Kidney capillary endothelial cell (primary cell): ENCODE measurements at regions not wholly inside any gene's neighbourhood (a gene's known extent, or its start where the extent isn't known, plus 50 kb on each side); places are given as distances from the start of the nearest gene placed in this dataset.

Source experiments
- DNase-seq: peaks from one replicate; pipeline ENCODE4 v3.0.0-alpha.2; 2018; ENCODE audit warnings: low spot score

DNA sequence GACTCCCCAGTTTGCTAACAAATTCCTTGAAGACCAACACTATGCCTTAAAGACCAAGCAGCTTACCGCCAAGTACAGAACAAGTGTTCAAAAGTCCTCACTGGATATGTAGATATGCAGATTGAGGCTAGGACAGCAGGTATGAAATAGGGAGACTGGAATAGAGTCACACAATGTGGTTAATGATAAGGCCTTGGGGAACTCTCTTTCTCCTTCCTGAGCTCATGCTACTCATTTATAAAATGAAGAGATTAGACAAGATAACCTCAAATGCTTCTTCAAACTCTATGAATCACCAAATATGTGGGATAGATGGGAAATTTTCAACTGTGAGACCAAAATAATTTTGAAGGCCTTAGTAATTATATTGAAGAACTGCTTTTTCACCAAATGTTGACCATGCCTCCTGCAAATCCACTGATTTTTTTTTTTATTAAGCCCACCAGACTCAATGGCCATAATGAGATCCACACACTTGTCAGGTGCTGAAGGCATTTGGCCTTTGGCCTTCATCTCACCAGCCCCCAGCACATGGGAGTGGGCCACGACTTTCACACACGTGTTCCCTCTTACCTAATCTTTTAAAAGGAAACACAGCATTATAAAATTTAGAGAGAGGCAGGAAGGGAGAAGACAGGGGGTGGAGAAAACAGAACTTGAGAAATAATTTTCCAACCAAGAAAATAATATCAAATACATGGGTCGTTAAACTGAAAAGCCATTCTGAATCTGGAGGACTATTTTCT, 181.5 kb downstream of the EN1 start:
- no peak for DNase-seq

DNA sequence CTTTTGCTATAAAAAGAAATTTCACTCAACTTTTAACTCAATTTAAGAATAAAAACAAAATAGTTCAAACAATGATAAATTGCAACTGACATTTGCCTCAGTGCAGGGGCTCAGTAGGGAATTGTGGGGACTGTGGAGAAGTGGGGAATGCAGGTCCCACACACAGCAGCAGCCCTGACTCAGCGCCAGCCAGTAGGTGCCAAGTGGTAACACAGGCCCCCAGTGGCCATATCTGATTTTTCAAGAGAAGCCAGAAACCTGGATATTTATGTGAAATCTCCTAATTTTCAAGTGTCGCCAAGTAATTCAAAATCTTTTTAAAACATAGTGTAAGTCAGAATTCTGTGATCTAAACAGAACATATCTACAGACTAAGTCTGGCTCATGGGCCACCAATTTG, 186.3 kb downstream of the EN1 start:
- DNase-seq: no peak

DNA sequence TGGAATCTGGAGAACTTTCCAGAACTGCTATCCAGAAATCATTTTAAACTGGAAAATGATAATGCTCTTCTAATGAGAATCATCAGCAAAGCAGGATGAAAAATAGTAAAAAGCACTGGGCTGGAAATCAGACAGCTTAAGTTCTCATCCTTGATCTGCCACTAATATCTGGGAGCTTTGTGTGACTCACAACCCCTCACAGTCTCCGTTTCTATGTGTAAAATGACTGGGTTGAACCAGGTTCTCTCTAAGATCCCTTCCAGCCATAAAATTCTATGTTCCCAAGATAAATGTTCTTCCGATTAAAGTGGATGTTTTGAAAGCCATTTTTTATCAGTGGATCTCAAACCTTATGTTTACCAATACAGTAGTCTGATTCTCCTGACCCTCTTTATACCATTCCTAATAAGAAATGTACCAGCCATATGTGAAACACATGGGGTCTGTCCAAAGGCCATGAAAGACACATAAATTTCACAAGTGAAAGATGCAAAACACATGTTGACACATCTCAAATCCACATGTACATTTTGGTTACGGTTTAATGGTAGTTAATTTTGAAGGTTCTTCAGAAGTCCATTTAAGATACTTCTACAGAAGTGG, 188.8 kb downstream of the EN1 start:
- no peak for DNase-seq

DNA sequence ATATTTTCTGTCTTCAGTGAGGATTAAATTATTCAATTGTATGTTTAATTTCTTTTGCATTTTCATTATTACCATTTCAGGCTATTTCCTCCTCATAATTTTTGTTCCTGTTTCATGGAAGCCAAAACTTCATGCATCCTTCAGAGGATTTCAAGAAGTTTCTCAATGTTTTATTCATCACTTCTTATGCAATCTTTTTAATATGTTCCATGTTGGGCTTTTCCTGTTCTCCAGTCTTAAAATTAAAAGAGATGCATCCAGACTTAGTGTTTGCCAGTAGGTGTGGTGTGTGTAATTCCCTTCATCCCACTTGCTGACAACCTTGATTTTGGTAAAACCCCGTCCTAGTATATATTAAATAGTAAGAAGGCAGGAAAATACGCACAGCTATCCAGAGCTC, 190.0 kb downstream of the EN1 start:
- no peak for DNase-seq

DNA sequence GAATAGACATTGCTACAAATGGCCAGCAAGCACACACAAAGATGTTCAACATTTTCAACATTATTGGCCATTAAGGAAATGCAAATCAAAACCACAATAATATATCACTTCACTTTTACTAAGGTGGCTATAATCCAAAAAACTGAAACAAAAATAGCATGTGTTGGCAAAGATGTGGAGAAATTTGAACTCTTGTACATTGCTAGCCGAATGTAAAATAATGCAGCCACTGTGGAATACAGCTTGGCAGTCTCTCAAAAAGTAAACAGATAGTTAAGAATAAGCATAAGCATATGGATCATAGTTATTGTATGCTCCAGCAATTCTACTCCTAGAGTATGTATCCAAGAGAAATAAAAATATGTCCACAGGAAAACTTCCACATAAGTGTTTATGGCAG, 192.5 kb downstream of the EN1 start:
- no peak for DNase-seq

DNA sequence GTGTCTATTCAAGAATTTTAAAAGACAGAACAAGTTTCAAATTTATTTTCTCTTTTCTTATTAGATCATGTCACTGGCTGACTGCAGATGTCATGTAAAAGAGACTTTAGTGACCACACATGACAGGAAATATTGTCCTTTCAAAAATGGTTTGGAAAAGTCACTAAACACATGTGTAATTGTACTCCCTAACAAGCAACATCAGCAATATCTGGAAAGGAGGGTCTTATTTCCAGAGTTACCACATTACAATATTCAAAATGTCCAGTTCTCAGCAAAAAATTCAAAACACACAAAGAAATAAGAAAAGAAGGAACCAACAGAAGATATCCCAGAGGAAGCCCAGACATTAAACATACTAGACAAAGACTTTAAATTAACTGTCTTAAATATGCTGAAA, 197.1 kb downstream of the EN1 start:
- no peak for DNase-seq

DNA sequence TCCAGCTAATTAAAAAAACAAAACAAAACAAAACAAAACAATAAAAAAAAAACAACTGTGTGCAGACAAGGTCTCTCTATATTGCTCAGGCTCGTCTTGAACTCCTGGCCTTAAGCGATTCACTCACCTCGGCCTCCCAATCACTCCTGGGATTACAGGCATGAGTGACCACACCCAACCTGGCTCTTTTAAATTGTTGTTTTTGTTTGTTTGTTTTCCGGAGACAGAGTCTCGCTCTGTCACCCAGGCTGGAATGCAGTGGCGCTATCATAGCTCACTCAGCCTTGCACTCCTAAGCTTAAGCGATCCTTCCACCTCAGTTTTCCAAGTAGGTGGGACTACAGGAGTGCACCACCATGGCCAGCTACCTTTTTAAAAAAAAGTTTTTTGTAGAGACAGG, 201.6 kb downstream of the EN1 start:
- DNase-seq: no peak

DNA sequence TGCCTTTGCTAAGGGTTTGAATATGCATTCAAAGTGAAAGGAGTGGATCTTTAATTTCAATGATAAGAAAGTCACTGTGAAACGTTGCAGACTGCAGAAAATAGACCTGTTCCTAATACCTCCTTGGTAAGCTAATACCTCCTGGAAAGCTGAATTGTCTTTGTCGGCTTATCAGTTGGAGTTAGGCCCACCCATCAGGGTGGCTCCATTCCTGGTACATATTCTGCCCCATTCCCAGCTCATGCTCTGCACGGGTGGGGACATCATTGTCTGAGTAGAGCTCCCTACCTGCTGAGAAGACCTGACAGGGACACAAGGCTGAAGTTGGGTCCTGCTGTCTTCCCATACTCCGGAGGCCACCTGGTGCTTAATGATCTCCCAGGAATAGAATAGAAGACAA, 203.3 kb downstream of the EN1 start:
- DNase-seq: no peak

DNA sequence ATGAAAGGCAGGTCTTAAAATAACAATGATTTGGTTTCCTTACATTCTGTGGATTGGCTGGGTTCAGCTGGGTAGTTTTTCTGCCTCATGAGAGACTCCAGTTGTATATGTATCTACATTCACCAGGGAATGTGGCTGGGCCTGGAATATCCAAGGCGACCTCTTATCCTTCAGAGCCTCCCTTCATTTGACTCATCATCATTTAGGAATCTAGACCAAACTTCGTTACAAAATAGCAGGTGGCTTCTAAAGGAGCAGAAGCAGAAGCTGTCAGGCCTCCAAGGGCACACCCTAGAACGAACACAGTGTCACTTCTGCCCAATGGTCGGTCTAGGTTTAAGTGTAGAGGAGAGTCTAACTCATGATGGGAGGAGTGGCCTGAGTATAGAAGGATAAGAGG, 204.2 kb downstream of the EN1 start:
- DNase-seq: no peak

DNA sequence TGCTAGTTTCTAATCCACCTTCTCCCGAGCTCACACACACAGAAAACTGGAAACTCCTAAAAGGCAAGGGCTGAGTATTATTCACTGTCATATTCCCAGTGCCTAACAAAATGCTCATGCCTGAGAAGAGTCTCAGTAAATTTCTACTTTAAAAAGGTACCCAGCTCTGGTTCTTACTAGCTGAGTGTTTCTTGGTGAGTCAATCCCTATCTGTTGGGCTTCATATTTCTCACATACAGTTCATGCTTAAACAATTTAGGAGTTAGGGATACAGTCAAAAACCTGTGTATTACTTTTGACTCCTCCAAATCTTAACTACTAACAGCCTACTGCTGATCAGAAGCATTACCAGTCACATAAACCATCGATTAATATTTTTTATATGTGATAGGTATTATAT, 204.9 kb downstream of the EN1 start:
- no peak for DNase-seq

DNA sequence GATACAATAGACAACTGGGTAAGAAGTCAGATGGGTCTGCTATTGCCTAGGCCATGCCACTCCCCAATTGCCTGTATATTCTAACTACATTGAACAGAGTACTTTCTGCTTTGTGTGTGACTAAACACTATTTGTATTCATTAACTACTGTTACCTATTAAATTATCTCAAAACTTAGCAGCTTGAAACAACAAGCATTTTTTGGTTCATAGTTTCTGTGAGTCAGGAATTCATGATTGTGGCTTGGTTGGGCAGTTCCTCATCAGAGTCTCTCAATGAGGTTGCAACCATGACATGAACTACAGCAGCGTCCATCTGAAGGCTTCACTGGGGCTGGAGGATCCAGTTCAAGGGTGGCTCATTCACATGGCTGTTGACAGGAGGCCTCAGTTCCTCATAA, 205.7 kb downstream of the EN1 start:
- no peak for DNase-seq

DNA sequence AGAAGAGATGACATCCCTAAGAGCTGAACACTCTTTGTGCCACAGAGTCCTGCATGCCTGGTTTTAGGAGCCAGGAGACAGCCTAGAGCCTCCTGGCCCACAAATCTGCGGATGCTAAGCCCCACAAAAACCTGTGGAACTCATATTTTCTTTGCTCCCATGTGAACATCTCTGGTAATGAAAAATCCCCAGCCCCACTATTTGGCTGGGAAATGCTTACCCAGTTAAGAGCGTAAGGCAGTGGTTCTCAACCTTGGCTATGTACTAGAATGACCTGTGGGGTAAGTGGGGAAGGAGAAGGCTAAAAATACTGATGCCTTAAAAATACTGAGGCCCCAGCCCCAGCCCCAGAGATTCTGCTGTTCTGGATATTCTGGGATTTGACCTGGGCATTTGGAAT, 208.1 kb downstream of the EN1 start:
- DNase-seq: no peak

DNA sequence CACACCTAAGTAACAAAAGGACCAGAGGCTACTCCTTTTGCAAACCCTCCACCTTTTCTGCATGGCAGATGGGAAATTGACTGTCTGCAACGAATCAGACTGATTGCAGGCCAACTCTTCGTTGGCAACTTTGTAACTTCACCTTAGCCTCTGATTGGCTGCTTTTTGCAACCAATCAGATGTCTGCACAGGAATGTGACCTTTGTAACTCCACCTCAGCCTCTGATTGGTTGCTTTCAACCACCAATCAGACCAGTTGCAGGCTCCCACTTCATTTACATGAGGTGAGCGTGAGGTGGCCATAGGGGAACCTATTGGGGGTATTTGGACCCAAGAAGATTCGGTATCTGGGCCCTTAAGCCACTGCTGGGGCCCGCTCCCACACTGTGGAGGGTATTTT, 209.0 kb downstream of the EN1 start:
- DNase-seq: no peak

DNA sequence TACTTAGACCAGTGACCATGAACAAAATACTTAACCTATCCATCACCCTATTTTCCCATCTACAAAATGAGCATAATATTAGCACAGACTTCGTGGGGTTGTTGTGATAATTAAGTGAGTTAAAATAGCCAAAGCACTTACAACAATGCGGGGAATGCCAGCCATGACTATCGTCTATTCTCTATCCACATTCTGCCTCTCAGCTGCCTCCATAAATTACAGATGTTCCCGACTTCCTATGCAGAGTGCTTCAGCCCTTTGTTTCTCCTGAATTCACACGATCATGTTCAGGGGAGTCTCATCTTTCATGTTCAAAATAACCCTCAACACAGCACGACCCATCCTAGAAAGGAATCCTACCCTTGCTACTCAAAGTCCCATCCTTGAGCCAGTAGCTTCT, 211.6 kb downstream of the EN1 start:
- no peak for DNase-seq

DNA sequence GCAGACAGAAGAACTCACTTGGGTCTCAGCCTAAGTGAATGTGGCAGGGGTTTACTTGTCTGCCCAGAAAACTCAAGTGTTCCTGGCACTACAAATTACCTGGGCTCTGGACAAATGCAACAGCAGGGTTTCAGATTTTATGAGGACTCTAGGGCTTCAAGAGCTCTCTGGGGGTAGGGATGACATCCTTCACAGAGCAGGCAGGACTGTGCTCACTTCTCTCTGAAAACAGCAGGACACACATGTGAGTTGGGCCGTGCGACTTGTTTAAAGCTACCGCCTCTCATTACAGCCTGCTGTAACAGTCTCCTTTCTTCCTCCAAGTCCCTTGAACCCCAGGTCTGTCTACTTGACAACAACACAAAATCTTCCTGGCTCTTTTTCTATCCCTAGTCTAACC, 212.6 kb downstream of the EN1 start:
- no peak for DNase-seq

DNA sequence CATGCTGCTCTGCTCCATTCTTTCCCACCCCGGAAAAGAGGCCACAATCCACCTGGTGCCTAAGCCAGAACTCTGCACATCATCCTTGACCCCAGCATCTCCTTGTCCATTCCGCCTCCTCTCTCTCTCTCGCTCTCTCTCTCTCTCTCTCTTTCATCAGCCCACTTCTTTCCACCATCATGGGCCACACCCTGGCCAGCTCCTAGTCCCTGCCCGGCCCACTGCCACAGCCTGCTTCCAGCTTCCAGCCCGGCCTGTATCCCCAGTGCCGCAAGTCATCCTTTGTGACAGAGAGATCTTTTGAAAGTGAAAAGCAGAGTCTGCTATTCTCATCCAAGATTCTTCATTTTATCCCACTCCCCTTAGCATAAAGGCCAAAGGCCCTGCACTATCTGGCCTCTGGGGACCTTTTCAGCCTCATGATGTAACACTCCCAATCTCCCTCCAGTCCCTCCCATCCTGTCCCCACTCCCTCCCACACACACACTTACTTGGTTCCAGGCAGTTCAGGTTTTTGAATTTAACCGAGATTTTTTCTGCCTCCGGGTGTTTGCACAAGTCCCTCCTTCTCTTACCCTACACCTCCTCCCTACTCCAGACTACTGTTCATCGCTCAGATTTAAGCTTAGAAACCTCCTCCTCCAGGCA, 214.0 kb downstream of the EN1 start:
- no peak for DNase-seq

DNA sequence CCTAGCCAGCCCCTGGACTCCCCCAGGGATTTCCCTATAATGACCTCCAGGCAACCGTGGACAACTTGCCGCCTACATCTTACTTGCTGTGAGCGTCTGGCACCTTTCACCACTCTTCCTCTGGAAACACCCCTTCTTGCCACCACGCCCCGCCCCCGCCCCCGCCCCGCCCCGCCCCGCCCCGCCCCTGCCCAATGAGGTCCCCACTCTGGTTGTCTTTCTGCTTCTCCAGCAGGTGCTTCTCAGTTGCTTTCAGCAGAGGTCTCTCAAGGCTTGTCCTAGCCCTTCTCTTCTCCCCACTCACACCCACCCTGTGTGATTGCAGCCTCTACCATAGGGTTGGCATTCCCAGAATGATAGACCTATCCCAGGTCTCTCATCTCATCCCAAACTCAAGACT, 214.5 kb downstream of the EN1 start:
- DNase-seq: no peak

DNA sequence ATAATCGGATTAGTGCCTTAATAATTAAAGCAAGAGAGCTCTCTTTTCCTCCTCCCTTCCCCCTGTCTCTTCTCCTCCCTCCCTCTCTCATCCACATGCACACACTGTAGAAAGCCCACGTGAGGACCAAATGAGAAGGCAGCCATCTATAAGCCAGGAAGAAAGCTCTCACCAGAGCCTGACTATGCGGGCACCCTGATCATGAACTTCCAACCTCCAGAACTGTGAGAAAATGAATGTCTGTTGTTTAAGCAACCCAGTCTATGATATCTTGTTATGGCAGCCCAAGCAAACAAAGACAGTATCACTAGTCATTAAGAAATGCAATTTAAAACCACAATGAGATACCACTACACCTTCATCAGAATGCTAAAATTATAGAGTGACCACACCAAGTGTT, 220.3 kb downstream of the EN1 start:
- no peak for DNase-seq

DNA sequence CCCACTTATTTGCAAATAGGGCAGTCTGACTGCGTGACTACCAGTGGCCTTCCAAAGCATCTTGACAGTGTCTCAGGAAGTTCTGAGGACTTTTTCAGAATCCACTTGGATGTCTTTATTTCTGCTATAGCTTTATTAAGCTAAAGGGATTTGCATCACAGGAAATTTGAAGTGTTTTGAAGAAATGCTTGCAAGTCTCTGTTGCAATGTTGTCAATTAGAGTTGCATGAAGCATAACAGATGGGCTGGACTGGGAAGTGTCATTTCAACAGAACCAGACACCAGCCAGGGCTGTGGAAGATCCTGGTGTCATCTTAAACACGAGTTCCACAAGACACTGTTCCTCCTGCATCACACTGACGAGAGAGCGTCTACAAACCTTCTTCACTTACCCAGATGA, 224.5 kb downstream of the EN1 start:
- DNase-seq: no peak

DNA sequence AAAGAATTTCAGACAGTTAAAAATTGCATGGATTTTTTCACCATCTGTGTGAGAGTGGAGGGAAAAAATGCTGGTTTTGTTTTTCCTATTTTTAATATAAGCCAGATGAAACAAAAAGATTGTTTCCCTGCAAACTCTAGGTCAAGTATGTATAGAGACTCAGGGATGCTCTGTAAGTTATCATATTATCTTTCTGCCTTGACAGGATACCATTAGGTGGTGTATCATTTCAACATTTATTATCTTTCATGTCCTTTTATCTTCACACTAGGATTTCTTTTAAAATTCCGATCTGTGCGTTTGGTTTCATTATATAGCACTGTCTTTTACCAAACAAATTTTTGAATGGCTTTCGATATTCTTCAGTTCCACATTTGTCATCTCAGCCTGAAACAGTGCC, 225.3 kb downstream of the EN1 start:
- DNase-seq: no peak

DNA sequence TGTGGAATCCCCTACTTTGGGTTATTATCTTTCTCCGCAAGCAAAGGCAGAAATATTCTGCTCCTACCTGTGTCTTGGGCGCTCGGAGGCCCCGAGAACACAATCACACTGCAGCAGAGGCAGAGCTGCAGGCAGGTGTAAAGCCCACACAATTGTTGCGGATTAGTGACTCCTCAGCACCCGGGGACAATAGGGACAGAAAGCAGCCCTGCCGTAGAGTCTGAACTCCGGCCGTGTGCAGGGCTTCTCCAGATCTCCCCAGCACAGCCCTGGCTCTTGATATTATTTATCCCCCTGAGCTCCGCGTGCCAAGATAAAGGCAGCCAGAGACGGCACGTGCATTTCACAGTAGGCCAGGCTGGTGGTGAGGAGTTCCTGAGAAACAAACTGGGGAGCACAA, 229.2 kb downstream of the EN1 start:
- no peak for DNase-seq

DNA sequence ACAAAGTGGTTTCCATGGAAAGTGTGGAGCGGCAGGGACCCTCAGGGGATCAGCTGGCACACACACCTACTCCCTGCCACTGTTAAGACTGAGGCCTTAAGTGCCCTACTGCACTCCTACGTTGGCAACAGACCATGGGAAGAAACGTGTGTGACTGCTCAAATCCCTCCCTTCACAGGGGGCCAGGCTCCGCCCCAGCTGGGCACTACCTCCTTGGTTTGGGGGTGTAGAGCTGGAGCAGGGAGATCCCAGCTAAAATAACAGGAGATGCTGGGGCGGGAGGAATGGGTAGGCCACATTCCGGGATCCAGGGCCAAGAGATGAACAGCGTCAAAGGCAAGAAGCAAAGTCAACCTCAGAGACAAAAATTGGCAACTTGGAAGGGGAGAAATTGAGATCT, 231.0 kb downstream of the EN1 start:
- no peak for DNase-seq

DNA sequence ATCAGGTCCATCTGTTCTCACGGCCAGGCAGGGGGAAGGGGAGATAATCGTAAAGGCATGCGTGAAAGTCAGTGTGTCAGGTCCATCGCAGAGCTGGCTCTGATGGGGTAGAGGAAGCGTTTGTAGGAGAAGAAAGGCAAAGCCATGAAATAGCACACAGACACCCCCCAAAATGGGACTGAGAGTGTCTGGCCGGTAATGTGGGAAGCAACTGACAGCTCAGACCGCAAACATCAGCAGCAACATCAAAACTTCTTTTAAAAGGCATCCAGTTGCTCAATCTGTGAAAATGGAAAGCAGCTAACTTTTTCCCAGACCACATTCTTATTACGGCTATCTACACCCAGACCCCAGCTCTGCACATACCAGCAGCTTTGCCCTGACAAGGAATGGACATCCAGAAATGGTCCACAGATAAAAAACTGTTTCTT, 232.6 kb downstream of the EN1 start:
- DNase-seq: no peak

DNA sequence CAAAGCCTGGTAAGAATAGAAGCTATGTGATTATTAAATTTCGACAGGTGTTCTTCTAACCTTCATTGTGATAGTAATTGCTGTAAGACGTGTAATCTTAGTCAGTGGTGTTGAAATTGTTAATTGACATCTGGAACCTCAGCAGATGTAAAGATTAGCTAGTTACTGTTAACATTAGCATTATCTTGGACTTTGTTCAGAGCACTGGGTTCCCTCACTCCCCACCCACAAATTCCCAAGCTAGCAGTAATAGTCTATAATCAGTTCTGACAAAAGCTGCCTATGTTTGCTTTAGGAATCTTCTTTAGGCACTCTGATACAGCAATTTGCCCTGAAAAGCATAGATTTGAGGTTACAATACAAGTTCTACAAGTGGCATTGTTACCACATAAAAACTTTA, 233.7 kb downstream of the EN1 start:
- no peak for DNase-seq
